K562 (cell line): ENCODE measurements at regions not wholly inside any gene's neighbourhood (a gene's known extent, or its start where the extent isn't known, plus 50 kb on each side); places are given as distances from the start of the nearest gene placed in this dataset.

Source experiments
- ATAC-seq: fragments of 200-7000 bp; cut with Tn5 transposase; 3 replicates; pipeline ENCODE4 v1.9.1; 2020; ENCODE audit warnings: moderate library complexity
- BruUV-seq: library from RNA; stranded (reverse); fragments of 400-500 nt; replicated peaks from 2 replicates; lab custom pipeline; 2021; lab: Mats Ljungman, UMichigan
- CTCF ChIA-PET: fragments of 300-600 bp; formaldehyde crosslinking; extraction: SDS; loops from one replicate; lab custom pipeline; 2021; ENCODE audit warnings: low intra/inter-chr PET ratio; lab: Yijun Ruan, JAX
- POLR2A ChIA-PET: fragments of 300-600, 350-650 bp; sonication (Branson Sonifier 250); formaldehyde crosslinking; extraction: SDS; loops from one replicate; lab custom pipeline; 2021; ENCODE audit warnings: antibody characterized with exemption, inconsistent platforms; lab: Yijun Ruan, JAX
- DNase-seq, 4 experiments: peaks; one replicate each; pipeline versions ENCODE4 v3.0.0 to v3.0.0-alpha.2; 2011 to 2018; ENCODE audit warnings: low spot score in 3 of 4, mixed read lengths in 3 of 4; ENCODE audit errors: extremely low read depth in 1 of 4
- FAIRE-seq: peaks from 2 replicates; lab custom pipeline; 2011; peaks lifted over from hg19 to GRCh38; lab: Jason Lieb, UNC
- H2AFZ ChIP-seq: 2 replicates; pipeline ENCODE4 v1.6.0; 2011; ENCODE audit warnings: low read depth, low read length, control low read depth, inconsistent platforms
- H3K27ac ChIP-seq: fragments of 200-600 bp; 3 replicates; pipeline ENCODE4 v1.8.0; 2011; ENCODE audit warnings: low read depth, mild to moderate bottlenecking, control low read depth, inconsistent platforms, low read length, moderate library complexity, mixed read lengths; ENCODE audit errors: extremely low read depth
- H3K27me3 ChIP-seq, 2 experiments: fragments of 300-600 bp in 1 of 2; 2 replicates in 1 of 2; 3 replicates in 1 of 2; pipeline versions ENCODE4 v1.6.0 to v1.8.0; 2011; ENCODE audit warnings: inconsistent platforms in 2 of 2, low read length in 2 of 2, mild to moderate bottlenecking in 1 of 2, mixed read lengths in 1 of 2, moderate library complexity in 1 of 2; ENCODE audit not compliant: control insufficient read depth in 2 of 2, insufficient read depth in 2 of 2
- H3K36me3 ChIP-seq: fragments of 300-600 bp; 3 replicates; pipeline ENCODE4 v1.8.0; 2011; ENCODE audit warnings: mild to moderate bottlenecking, low read length, inconsistent platforms; ENCODE audit not compliant: control insufficient read depth, insufficient read depth
- H3K4me1 ChIP-seq, 2 experiments: fragments of 200-600 bp in 1 of 2; replicated peaks in 1 of 2; 2 replicates in 1 of 2; 3 replicates in 1 of 2; pipeline versions ENCODE4 v1.5.1 to v1.8.0; 2011; ENCODE audit warnings: inconsistent platforms in 2 of 2, low read length in 2 of 2, mild to moderate bottlenecking in 1 of 2, mixed read lengths in 1 of 2, moderate library complexity in 1 of 2; ENCODE audit not compliant: control insufficient read depth in 2 of 2, insufficient read depth in 2 of 2
- H3K4me2 ChIP-seq: 2 replicates; pipeline ENCODE4 v1.6.1; 2011; ENCODE audit warnings: low read length, control low read depth, inconsistent platforms, mixed read lengths; ENCODE audit not compliant: insufficient read depth
- H3K4me3 ChIP-seq: fragments of 200-600 bp; sonication (generic), shearing (Covaris generic); 2 replicates; pipeline ENCODE4 v1.5.1; 2016; ENCODE audit warnings: control low read depth, inconsistent platforms
- H3K79me2 ChIP-seq: fragments of 200-600 bp; 3 replicates; pipeline ENCODE4 v1.8.0; 2011; ENCODE audit warnings: low read length, inconsistent platforms; ENCODE audit not compliant: control insufficient read depth, insufficient read depth
- H3K9ac ChIP-seq, 2 experiments: 2 replicates each; pipeline versions ENCODE4 v1.6.0 to v1.6.1; 2011; ENCODE audit warnings: low read depth in 2 of 2, low read length in 2 of 2, control low read depth in 1 of 2, inconsistent platforms in 1 of 2, mild to moderate bottlenecking in 1 of 2, mixed read lengths in 1 of 2; ENCODE audit not compliant: insufficient read depth in 1 of 2
- H3K9me1 ChIP-seq: one replicate; pipeline ENCODE4 v1.6.0; 2011; ENCODE audit warnings: inconsistent platforms, mild to moderate bottlenecking, low read length, moderate library complexity; ENCODE audit not compliant: control insufficient read depth, insufficient read depth
- H3K9me3 ChIP-seq: replicated peaks from 2 replicates; pipeline ENCODE4 v1.5.1; 2011; ENCODE audit warnings: low read depth, low read length, inconsistent platforms; ENCODE audit not compliant: control insufficient read depth, insufficient read depth
- H4K20me1 ChIP-seq: replicated peaks from 2 replicates; pipeline ENCODE4 v1.6.1; 2011; ENCODE audit warnings: low read length, inconsistent platforms, mixed read lengths; ENCODE audit not compliant: control insufficient read depth, insufficient read depth
- BCOR ChIP-seq: fragments of 450-650 bp; IDR thresholded peaks from 2 replicates; pipeline ENCODE4 v1.6.1; 2016
- CBX1 ChIP-seq: sonication (generic); IDR thresholded peaks from 2 replicates; pipeline ENCODE4 v1.6.1; 2016; ENCODE audit warnings: antibody characterized with exemption, low read depth, mild to moderate bottlenecking
- ESRRA ChIP-seq: fragments of 450-650 bp; IDR thresholded peaks from 2 replicates; pipeline ENCODE4 v1.6.1; 2014; ENCODE audit warnings: low read depth, mild to moderate bottlenecking, moderate library complexity, borderline replicate concordance
- HNRNPLL ChIP-seq: fragments of 200-400 bp; formaldehyde crosslinking; IDR thresholded peaks from 2 replicates; pipeline ENCODE4 v1.6.1; 2017; ENCODE audit warnings: low read length, low read depth, mild to moderate bottlenecking; ENCODE audit not compliant: poor library complexity, severe bottlenecking
- KAT8 ChIP-seq: fragments of 450-650 bp; IDR thresholded peaks from 2 replicates; pipeline ENCODE4 v1.6.1; 2016; ENCODE audit warnings: low read depth, mild to moderate bottlenecking
- KDM1A ChIP-seq, 2 experiments: fragments of 450-650 bp; IDR thresholded peaks; 2 replicates each; pipeline ENCODE4 v1.6.1; 2016; ENCODE audit warnings: mild to moderate bottlenecking in 2 of 2
- MED1 ChIP-seq: sonication (generic); formaldehyde crosslinking; IDR thresholded peaks from 2 replicates; pipeline ENCODE4 v1.8.1; 2023; ENCODE audit warnings: missing genetic modification reagents, borderline replicate concordance
- RBM25 ChIP-seq: fragments of 200-400 bp; formaldehyde crosslinking; IDR thresholded peaks from 2 replicates; pipeline ENCODE4 v1.6.1; 2018; ENCODE audit warnings: low read length, low read depth, moderate library complexity; ENCODE audit not compliant: severe bottlenecking
- XRCC4 ChIP-seq: IDR thresholded peaks from one replicate; pipeline ENCODE4 v1.6.1; 2011; ENCODE audit not compliant: insufficient read depth, insufficient read length; ENCODE audit errors: extremely low read depth
- XRCC5 ChIP-seq: fragments of 200-400 bp; formaldehyde crosslinking; IDR thresholded peaks from 2 replicates; pipeline ENCODE4 v1.6.1; 2017; ENCODE audit warnings: low read depth, mild to moderate bottlenecking, low read length
- ZFP1 ChIP-seq: fragments of 450-650 bp; formaldehyde crosslinking; IDR thresholded peaks from 2 replicates; pipeline ENCODE4 v1.4.0; 2020; ENCODE audit warnings: mild to moderate bottlenecking, mixed read lengths
- ZFP36 ChIP-seq: fragments of 150-350 bp; IDR thresholded peaks from 2 replicates; pipeline ENCODE4 v1.6.1; 2018; ENCODE audit warnings: low read length, low read depth; ENCODE audit not compliant: partially characterized antibody
- ZFX ChIP-seq: sonication (generic); formaldehyde crosslinking; IDR thresholded peaks from 2 replicates; pipeline ENCODE4 v1.8.0; 2022; ENCODE audit warnings: mild to moderate bottlenecking, missing genetic modification reagents, moderate library complexity
- ZNF146 ChIP-seq: IDR thresholded peaks from one replicate; pipeline ENCODE4 v1.6.1; 2018; ENCODE audit warnings: missing compliant biosample characterization; ENCODE audit not compliant: unreplicated experiment
- ZNF197 ChIP-seq: fragments of 200-800 bp; sonication (Bioruptor generic); IDR thresholded peaks from 2 replicates; pipeline ENCODE4 v1.6.1; 2016; ENCODE audit warnings: low read depth, missing genetic modification characterization, missing compliant biosample characterization
- whole genome bisulfite sequencing: fragments of 100-300 bp; shearing (Covaris generic); methylation state at CpG from one replicate; pipeline ENCODE4 v1.1.6; 2016; ENCODE audit warnings: low coverage, mixed read lengths; ENCODE audit not compliant: insufficient coverage; ENCODE audit errors: missing lambda C conversion rate; 5-methylcytosine and 5-hydroxymethylcytosine counted together
- in situ Hi-C: fragments of 300-500 bp; cut with MboI; formaldehyde crosslinking; loops from 4 replicates; pipeline ENCODE4 v1.15.0; 2018; ENCODE audit warnings: inconsistent platforms, mixed read lengths
- intact Hi-C: fragments of 100-400 bp; cut with micrococcal nuclease; formaldehyde crosslinking; loops from 2 replicates; pipeline ENCODE4 v1.14.2; 2022
- TF ChIP-seq, protein P1 (sequence below): fragments of 250-450 bp; sonication (Bioruptor Pico); IDR thresholded peaks from 2 replicates; pipeline ENCODE4 v1.5.1; 2021; ENCODE audit warnings: mild to moderate bottlenecking
- TF ChIP-seq, protein P2 (sequence below): IDR thresholded peaks from 3 replicates; pipeline ENCODE4 v1.6.1; 2011; ENCODE audit warnings: borderline replicate concordance, mild to moderate bottlenecking, moderate library complexity; ENCODE audit not compliant: insufficient read length; ENCODE audit errors: extremely low read depth

DNA sequence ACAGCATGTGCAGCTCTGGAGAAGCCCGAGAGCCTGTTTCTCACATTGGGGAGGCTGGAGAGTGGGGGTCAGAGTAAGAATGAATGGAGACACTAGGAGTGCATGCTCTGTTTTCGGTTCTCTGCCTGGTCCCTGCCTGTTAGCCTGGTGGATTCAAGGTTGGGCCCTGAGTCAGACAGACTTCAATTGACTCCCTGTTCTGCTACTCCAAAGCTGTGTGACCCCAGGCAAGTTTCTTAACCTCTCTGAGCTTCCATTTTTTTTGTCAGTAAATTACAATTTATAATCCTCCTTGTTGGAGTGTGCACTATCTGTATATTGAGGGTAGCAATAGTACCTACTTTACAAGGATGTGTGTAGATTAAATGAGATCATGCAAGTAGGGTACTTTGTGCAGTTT is 102.6 kb upstream of the ESRRB start:
- in situ Hi-C loops (no loop called here), intact Hi-C loops (no loop called here)
- Histone ChIP-seq H3K9ac (no peak overlapping the region), H3K4me3 (no peak overlapping the region), H4K20me1 (0 out of 2 replicates have a peak, but pooled peaks cover 3% of the 10 kb centered on the region), H3K4me1 (peaks cover 0 to 8% of the 10 kb centered on the region in 2 experiments; a peak in 2 of 5 replicates), H3K9me3 (no peaks in the 10 kb centered on the region), H3K27ac (no peak overlapping the region), H3K27me3 (no peaks in the 10 kb centered on the region), H3K79me2 (peaks cover 47% of the 10 kb centered on the region; the same call in 2 of the 3 replicates), H3K9me1 (no peaks in the 10 kb centered on the region), H3K36me3 (peaks cover 39% of the 10 kb centered on the region; the same call in 2 of the 3 replicates), H3K4me2 (no peak overlapping the region), H2AFZ (no peak overlapping the region)
- ATAC-seq: no peak
- no peak for DNase-seq
- WGBS: 71% methylated on average over 2 of the region's 2 CpGs
- ChIA-PET POLR2A (interaction anchor here (0.7 kb wide), 1 partner anchor 14 kb away, joined by 5 read pairs; no protein-coding TSS in a partner anchor), CTCF (no interaction called here)
- FAIRE-seq: no peak
- BruUV-seq: no TSS peak
- TF ChIP-seq KAT8 (no peak), ESRRA (no peak), HNRNPLL (no peak), XRCC5 (no peak), MED1 (CRISPR knock-in tag) (no peak), CBX1 (peak; percentile 28; the same call in 1 of the 2 replicates), ZNF146 (CRISPR knock-in tag) (no peak), ZFX (CRISPR knock-in tag) (no peak), ZNF197 (no peak), ZFP36 (peak; percentile 72), RBM25 (peak; percentile 92), KDM1A (IDR thresholded peaks at IDR 0.05) (peak in 1 of 2 experiments; percentile 24; a peak in 1 of 4 replicates), ZFP1 (CRISPR knock-in tag) (no peak), XRCC4 (no peak), BCOR (peak; percentile 57; the same call in 1 of the 2 replicates)
- TF ChIP-seq, protein P1, sequence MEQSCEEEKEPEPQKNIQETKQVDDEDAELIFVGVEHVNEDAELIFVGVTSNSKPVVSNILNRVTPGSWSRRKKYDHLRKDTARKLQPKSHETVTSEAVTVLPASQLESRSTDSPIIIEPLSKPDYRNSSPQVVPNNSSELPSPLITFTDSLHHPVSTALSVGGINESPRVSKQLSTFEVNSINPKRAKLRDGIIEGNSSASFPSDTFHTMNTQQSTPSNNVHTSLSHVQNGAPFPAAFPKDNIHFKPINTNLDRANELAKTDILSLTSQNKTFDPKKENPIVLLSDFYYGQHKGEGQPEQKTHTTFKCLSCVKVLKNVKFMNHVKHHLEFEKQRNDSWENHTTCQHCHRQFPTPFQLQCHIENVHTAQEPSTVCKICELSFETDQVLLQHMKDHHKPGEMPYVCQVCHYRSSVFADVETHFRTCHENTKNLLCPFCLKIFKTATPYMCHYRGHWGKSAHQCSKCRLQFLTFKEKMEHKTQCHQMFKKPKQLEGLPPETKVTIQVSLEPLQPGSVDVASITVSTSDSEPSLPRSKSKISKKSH (CRISPR knock-in tag): no peak
- TF ChIP-seq, protein P2, sequence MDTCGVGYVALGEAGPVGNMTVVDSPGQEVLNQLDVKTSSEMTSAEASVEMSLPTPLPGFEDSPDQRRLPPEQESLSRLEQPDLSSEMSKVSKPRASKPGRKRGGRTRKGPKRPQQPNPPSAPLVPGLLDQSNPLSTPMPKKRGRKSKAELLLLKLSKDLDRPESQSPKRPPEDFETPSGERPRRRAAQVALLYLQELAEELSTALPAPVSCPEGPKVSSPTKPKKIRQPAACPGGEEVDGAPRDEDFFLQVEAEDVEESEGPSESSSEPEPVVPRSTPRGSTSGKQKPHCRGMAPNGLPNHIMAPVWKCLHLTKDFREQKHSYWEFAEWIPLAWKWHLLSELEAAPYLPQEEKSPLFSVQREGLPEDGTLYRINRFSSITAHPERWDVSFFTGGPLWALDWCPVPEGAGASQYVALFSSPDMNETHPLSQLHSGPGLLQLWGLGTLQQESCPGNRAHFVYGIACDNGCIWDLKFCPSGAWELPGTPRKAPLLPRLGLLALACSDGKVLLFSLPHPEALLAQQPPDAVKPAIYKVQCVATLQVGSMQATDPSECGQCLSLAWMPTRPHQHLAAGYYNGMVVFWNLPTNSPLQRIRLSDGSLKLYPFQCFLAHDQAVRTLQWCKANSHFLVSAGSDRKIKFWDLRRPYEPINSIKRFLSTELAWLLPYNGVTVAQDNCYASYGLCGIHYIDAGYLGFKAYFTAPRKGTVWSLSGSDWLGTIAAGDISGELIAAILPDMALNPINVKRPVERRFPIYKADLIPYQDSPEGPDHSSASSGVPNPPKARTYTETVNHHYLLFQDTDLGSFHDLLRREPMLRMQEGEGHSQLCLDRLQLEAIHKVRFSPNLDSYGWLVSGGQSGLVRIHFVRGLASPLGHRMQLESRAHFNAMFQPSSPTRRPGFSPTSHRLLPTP: no peak
